ENCODE measurements at regions not wholly inside any gene's neighbourhood (a gene's known extent, or its start where the extent isn't known, plus 50 kb on each side); places are given as distances from the start of the nearest gene placed in this dataset.
A peak's percentile ranks its signal among the peaks of the same experiment; 100 is the strongest.

DNA sequence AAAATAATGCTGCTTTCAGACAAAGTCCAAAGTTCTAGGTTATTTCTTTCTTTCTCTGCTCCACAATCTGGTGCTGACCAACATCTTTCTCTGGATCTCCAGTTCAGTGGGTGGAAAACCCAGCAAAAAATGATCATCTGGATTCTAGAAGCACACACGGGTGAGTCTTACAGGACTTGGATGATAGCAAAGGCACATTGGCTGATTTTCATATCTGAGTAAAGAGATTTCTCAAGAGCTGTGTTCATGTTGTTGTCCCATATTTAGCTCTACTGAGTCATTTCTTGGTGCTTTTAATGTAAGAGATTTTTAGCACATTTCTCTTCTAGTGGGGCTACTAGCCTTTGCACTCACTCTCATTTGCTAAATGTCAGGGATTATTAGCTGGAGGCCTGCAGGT is 336.7 kb downstream of the GALC start:
- ATAC-seq = no peak
- H3K4me1 ChIP-seq = no peaks in the 10 kb centered on the region
- TF ChIP-seq POLR2A (IDR thresholded peaks at IDR 0.05) = no peak
- TF ChIP-seq, protein P1, sequence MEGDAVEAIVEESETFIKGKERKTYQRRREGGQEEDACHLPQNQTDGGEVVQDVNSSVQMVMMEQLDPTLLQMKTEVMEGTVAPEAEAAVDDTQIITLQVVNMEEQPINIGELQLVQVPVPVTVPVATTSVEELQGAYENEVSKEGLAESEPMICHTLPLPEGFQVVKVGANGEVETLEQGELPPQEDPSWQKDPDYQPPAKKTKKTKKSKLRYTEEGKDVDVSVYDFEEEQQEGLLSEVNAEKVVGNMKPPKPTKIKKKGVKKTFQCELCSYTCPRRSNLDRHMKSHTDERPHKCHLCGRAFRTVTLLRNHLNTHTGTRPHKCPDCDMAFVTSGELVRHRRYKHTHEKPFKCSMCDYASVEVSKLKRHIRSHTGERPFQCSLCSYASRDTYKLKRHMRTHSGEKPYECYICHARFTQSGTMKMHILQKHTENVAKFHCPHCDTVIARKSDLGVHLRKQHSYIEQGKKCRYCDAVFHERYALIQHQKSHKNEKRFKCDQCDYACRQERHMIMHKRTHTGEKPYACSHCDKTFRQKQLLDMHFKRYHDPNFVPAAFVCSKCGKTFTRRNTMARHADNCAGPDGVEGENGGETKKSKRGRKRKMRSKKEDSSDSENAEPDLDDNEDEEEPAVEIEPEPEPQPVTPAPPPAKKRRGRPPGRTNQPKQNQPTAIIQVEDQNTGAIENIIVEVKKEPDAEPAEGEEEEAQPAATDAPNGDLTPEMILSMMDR (IDR thresholded peaks at IDR 0.05) = no peak
- no peak overlapping the region for H3K4me3 ChIP-seq
- no peaks in the 10 kb centered on the region for H3K27me3 ChIP-seq
- H3K27ac ChIP-seq = no peak overlapping the region
- H3K9me3 ChIP-seq = no peaks in the 10 kb centered on the region
- 45 to 60% methylated on average over 1 of the region's 1 CpG for WGBS, 2 donors
- no peak for DNase-seq
- intact Hi-C loops (cut with DNase I) = no loop called here
- H3K36me3 ChIP-seq (replicated peaks in 1 of 2; ENCODE audit: insufficient read depth in 1 of 2, low read depth in 2 of 2) = no peaks in the 10 kb centered on the region

DNA sequence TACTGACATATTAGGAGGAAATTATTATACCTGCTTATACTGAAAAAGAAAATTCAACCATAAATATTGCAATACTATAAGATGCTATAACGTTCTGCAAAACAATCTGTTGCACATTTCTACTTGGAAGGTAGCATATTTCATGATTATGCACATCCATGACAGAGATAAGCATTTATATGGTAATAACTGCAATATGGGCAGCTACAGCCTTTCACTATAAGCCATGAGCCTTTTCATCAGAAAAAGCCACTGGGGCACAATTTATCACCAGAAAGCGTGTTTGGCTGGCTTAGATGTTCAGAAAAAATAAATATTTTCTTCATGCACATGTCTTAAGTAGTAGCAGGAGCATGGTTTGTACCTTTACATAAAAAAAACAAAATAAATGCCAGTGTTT is 340.7 kb downstream of the GALC start:
- intact Hi-C loops (cut with DNase I) = no loop called here
- H3K9me3 ChIP-seq = peaks cover 0 to 14% (median 0%) of the 10 kb centered on the region in 3 donors
- no peak for TF ChIP-seq POLR2A (IDR thresholded peaks at IDR 0.05)
- TF ChIP-seq, protein P1 (IDR thresholded peaks at IDR 0.05) = no peak

DNA sequence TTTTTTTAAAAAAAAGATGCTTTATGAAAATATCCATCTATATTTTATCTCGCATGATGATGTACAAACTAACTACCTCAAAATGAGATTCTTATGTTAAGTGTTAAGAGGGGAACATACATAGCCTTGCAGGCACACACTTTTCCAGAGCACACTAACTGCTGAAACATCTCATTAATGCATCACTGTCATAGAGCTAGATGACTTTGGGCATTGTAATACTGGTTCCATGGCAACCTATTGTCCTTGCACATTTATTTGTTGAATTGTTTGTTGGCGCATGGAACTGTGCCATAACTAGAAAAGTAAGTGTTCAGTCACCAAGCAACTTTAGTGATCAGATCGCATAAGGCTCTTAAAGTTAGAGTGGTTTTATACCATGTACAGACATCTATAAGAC is 348.3 kb downstream of the GALC start:
- Histone ChIP-seq H3K9me3 (peaks cover 0 to 8% (median 0%) of the 10 kb centered on the region in 3 donors), H3K27ac (no peak overlapping the region), H3K36me3 (replicated peaks in 1 of 2; ENCODE audit: insufficient read depth in 1 of 2, low read depth in 2 of 2) (no peaks in the 10 kb centered on the region), H3K4me3 (no peak overlapping the region), H3K27me3 (no peaks in the 10 kb centered on the region), H3K4me1 (no peaks in the 10 kb centered on the region)
- ATAC-seq (no peak), DNase-seq (no peak)
- 79 to 84% methylated on average over 3 of the region's 3 CpGs for WGBS, 2 donors
- intact Hi-C loops (cut with DNase I) = no loop called here
- no peak for TF ChIP-seq POLR2A (IDR thresholded peaks at IDR 0.05)
- TF ChIP-seq, protein P1 (IDR thresholded peaks at IDR 0.05) = no peak

More for the DNA sequence above, 340.7 kb downstream of the GALC start:
- no peak overlapping the region for H3K27ac ChIP-seq
- H3K4me3 ChIP-seq = no peak overlapping the region
- ATAC-seq = no peak
- H3K36me3 ChIP-seq (replicated peaks in 1 of 2; ENCODE audit: insufficient read depth in 1 of 2, low read depth in 2 of 2) = no peaks in the 10 kb centered on the region
- H3K27me3 ChIP-seq = no peaks in the 10 kb centered on the region
- H3K4me1 ChIP-seq = no peaks in the 10 kb centered on the region
- WGBS, 2 donors = 76 to 85% methylated on average over 2 of the region's 2 CpGs
- DNase-seq = no peak

DNA sequence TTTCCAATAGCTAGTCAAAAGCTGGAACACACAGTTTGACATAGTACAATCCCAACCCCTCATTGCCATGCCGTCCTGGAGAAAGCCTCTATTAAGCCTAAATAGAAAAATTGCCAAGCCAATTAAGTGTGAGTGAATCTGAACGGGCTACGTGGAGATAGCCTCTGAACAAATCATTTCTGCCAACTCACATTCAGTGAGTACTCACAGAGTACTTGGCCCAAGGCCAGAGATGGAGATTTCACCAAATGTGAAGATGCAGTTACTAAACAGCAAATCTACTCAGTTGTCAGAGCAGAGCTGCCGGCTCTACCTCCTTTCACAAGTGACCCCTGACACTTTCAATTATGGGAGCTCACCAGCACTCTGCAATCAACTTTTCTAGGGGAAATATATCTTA is 350.0 kb downstream of the GALC start:
- ATAC-seq = no peak

DNA sequence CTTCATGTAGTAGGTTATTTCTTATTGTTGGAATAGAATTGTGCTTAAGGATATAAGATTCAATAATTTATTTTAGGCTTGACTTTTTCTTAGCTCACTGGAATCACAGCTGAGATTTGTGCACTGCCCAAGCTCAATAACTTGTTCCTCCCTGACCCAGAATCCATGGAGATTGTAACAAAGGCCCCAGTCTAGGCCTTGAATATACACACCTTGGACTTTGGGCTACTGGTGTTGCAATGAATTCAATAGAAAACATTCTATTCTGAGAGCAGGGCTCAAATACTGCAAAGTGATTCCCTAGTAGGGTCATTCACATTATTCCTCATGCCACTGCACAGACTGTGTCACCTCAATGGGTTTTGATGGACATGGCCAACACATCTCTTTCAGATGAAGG is 352.4 kb downstream of the GALC start:
- no peaks in the 10 kb centered on the region for H3K36me3 ChIP-seq (replicated peaks in 1 of 2; ENCODE audit: insufficient read depth in 1 of 2, low read depth in 2 of 2)
- no peaks in the 10 kb centered on the region for H3K27me3 ChIP-seq
- no peaks in the 10 kb centered on the region for H3K4me1 ChIP-seq
- ATAC-seq (no peak), DNase-seq (no peak)
- intact Hi-C loops (cut with DNase I) = no loop called here
- H3K9me3 ChIP-seq = no peaks in the 10 kb centered on the region
- TF ChIP-seq, protein P1 (IDR thresholded peaks at IDR 0.05) = no peak
- TF ChIP-seq POLR2A (IDR thresholded peaks at IDR 0.05) = no peak
- no peak overlapping the region for H3K27ac ChIP-seq
- no peak overlapping the region for H3K4me3 ChIP-seq

More for the DNA sequence above, 350.0 kb downstream of the GALC start:
- Histone ChIP-seq H3K4me1 (no peaks in the 10 kb centered on the region), H3K4me3 (no peak overlapping the region), H3K27me3 (no peaks in the 10 kb centered on the region), H3K36me3 (replicated peaks in 1 of 2; ENCODE audit: insufficient read depth in 1 of 2, low read depth in 2 of 2) (no peaks in the 10 kb centered on the region), H3K9me3 (no peaks in the 10 kb centered on the region), H3K27ac (no peak overlapping the region)
- intact Hi-C loops (cut with DNase I) = no loop called here
- 48 to 61% methylated on average over 4 of the region's 4 CpGs for WGBS, 2 donors
- TF ChIP-seq, protein P1 (IDR thresholded peaks at IDR 0.05) = no peak
- no peak for TF ChIP-seq POLR2A (IDR thresholded peaks at IDR 0.05)
- peak in 3 of 4 donors; percentile 16 to 22 (median 20) for DNase-seq

Measured in body of pancreas (tissue), 4 donors.